ENCODE measurements at regions not wholly inside any gene's neighbourhood (a gene's known extent, or its start where the extent isn't known, plus 50 kb on each side); places are given as distances from the start of the nearest gene placed in this dataset.

- TF ChIP-seq, protein P1, sequence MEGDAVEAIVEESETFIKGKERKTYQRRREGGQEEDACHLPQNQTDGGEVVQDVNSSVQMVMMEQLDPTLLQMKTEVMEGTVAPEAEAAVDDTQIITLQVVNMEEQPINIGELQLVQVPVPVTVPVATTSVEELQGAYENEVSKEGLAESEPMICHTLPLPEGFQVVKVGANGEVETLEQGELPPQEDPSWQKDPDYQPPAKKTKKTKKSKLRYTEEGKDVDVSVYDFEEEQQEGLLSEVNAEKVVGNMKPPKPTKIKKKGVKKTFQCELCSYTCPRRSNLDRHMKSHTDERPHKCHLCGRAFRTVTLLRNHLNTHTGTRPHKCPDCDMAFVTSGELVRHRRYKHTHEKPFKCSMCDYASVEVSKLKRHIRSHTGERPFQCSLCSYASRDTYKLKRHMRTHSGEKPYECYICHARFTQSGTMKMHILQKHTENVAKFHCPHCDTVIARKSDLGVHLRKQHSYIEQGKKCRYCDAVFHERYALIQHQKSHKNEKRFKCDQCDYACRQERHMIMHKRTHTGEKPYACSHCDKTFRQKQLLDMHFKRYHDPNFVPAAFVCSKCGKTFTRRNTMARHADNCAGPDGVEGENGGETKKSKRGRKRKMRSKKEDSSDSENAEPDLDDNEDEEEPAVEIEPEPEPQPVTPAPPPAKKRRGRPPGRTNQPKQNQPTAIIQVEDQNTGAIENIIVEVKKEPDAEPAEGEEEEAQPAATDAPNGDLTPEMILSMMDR (IDR thresholded peaks at IDR 0.05) = no peak
- TF ChIP-seq POLR2A (IDR thresholded peaks at IDR 0.05) (no peak), EP300 (IDR thresholded peaks at IDR 0.05) (no peak)
These were observed 93.3 kb upstream of the FZD8 start for GRCh38 chr10:35735412-35735811.
